Osteoblast (primary cell): ENCODE measurements at regions not wholly inside any gene's neighbourhood (a gene's known extent, or its start where the extent isn't known, plus 50 kb on each side); places are given as distances from the start of the nearest gene placed in this dataset.

ENCODE experiments used
- DNase-seq: peaks from one replicate; pipeline ENCODE4 v3.0.0; 2011; ENCODE audit warnings: low spot score, mixed read lengths; ENCODE audit not compliant: insufficient read length; ENCODE audit errors: missing footprints
- H2AFZ ChIP-seq: 2 replicates; pipeline ENCODE4 v1.6.0; 2011; ENCODE audit warnings: mild to moderate bottlenecking, low read length
- H3K27ac ChIP-seq: 2 replicates; pipeline ENCODE4 v1.5.1; 2011; ENCODE audit warnings: mild to moderate bottlenecking, low read depth, low read length, moderate library complexity
- H3K27me3 ChIP-seq: 2 replicates; pipeline ENCODE4 v1.6.0; 2012; ENCODE audit warnings: mild to moderate bottlenecking, control low read depth, inconsistent platforms, low read length, moderate library complexity; ENCODE audit not compliant: insufficient read depth
- H3K36me3 ChIP-seq: 2 replicates; pipeline ENCODE4 v1.5.1; 2011; ENCODE audit warnings: mild to moderate bottlenecking, low read length, control low read depth, moderate library complexity; ENCODE audit not compliant: insufficient read depth
- H3K4me1 ChIP-seq: 2 replicates; pipeline ENCODE4 v1.5.1; 2011; ENCODE audit warnings: mild to moderate bottlenecking, low read length, control low read depth, moderate library complexity; ENCODE audit not compliant: insufficient read depth
- H3K4me2 ChIP-seq: 2 replicates; pipeline ENCODE4 v1.6.0; 2011; ENCODE audit warnings: mild to moderate bottlenecking, low read length; ENCODE audit not compliant: insufficient read depth
- H3K4me3 ChIP-seq: fragments of 200-600 bp; sonication (generic); 3 replicates; pipeline ENCODE4 v1.5.1; 2012; ENCODE audit warnings: mild to moderate bottlenecking, low read length, inconsistent platforms; ENCODE audit not compliant: insufficient read depth
- H3K79me2 ChIP-seq: 2 replicates; pipeline ENCODE4 v1.6.0; 2012; ENCODE audit warnings: mild to moderate bottlenecking, low read length, control low read depth, inconsistent platforms; ENCODE audit not compliant: insufficient read depth
- H3K9me3 ChIP-seq: 2 replicates; pipeline ENCODE4 v1.5.1; 2011; ENCODE audit warnings: low read depth, low read length, control low read depth
- H4K20me1 ChIP-seq: 2 replicates; pipeline ENCODE4 v1.6.0; 2012; ENCODE audit warnings: mild to moderate bottlenecking, low read length, control low read depth; ENCODE audit not compliant: insufficient read depth
- CTCF ChIP-seq: IDR thresholded peaks from 2 replicates; pipeline ENCODE4 v1.5.1; 2011; ENCODE audit warnings: mild to moderate bottlenecking, low read depth, low read length, moderate library complexity; ENCODE audit errors: extremely low read depth

GRCh38 chr13:77989281-77989680, 70.7 kb upstream of the EDNRB start:
- no peaks in the 10 kb centered on the region for H3K36me3 ChIP-seq
- no peak overlapping the region for H3K4me2 ChIP-seq
- no peak overlapping the region for H2AFZ ChIP-seq
- no peak for TF ChIP-seq CTCF
- H4K20me1 ChIP-seq = no peaks in the 10 kb centered on the region
- H3K9me3 ChIP-seq = no peaks in the 10 kb centered on the region
- H3K27me3 ChIP-seq = no peaks in the 10 kb centered on the region
- DNase-seq = no peak
- no peaks in the 10 kb centered on the region for H3K79me2 ChIP-seq
- no peak overlapping the region for H3K27ac ChIP-seq
- H3K4me3 ChIP-seq = no peak overlapping the region
- no peaks in the 10 kb centered on the region for H3K4me1 ChIP-seq

GRCh38 chr13:77988355-77988754, 69.7 kb upstream of the EDNRB start:
- no peak overlapping the region for H3K4me2 ChIP-seq
- no peaks in the 10 kb centered on the region for H3K27me3 ChIP-seq
- no peaks in the 10 kb centered on the region for H3K79me2 ChIP-seq
- no peak for DNase-seq
- H2AFZ ChIP-seq = no peak overlapping the region
- no peaks in the 10 kb centered on the region for H3K4me1 ChIP-seq
- no peaks in the 10 kb centered on the region for H3K36me3 ChIP-seq
- H3K9me3 ChIP-seq = no peaks in the 10 kb centered on the region
- no peak overlapping the region for H3K4me3 ChIP-seq
- H4K20me1 ChIP-seq = no peaks in the 10 kb centered on the region
- H3K27ac ChIP-seq = no peak overlapping the region
- TF ChIP-seq CTCF = no peak

GRCh38 chr13:77986713-77987112, 68.1 kb upstream of the EDNRB start:
- no peak overlapping the region for H3K27ac ChIP-seq
- H3K4me2 ChIP-seq = no peak overlapping the region
- no peak overlapping the region for H2AFZ ChIP-seq
- H3K4me3 ChIP-seq = no peak overlapping the region
- H4K20me1 ChIP-seq = no peaks in the 10 kb centered on the region
- no peaks in the 10 kb centered on the region for H3K9me3 ChIP-seq
- TF ChIP-seq CTCF = no peak
- no peaks in the 10 kb centered on the region for H3K79me2 ChIP-seq
- no peaks in the 10 kb centered on the region for H3K4me1 ChIP-seq
- H3K36me3 ChIP-seq = no peaks in the 10 kb centered on the region
- no peaks in the 10 kb centered on the region for H3K27me3 ChIP-seq
- DNase-seq = no peak

GRCh38 chr13:77985866-77986636, 67.4 kb upstream of the EDNRB start:
- no peaks in the 10 kb centered on the region for H3K36me3 ChIP-seq
- no peak overlapping the region for H3K4me3 ChIP-seq
- TF ChIP-seq CTCF = no peak
- no peaks in the 10 kb centered on the region for H3K9me3 ChIP-seq
- no peak overlapping the region for H2AFZ ChIP-seq
- H3K4me2 ChIP-seq = no peak overlapping the region
- H3K79me2 ChIP-seq = no peaks in the 10 kb centered on the region
- H4K20me1 ChIP-seq = no peaks in the 10 kb centered on the region
- H3K27ac ChIP-seq = no peak overlapping the region
- H3K4me1 ChIP-seq = no peaks in the 10 kb centered on the region
- DNase-seq = no peak
- H3K27me3 ChIP-seq = no peaks in the 10 kb centered on the region
